Fibroblast of pulmonary artery (primary cell): ENCODE measurements at regions not wholly inside any gene's neighbourhood (a gene's known extent, or its start where the extent isn't known, plus 50 kb on each side); places are given as distances from the start of the nearest gene placed in this dataset.

Experiments
- DNase-seq: peaks from one replicate; pipeline ENCODE4 v3.0.0-alpha.2; 2010; ENCODE audit warnings: low read depth
- H3K4me3 ChIP-seq: replicated peaks from 2 replicates; pipeline ENCODE4 v1.5.1; 2011; ENCODE audit warnings: low read depth, mild to moderate bottlenecking, control low read depth, low read length, moderate library complexity
- CTCF ChIP-seq: IDR thresholded peaks from 2 replicates; pipeline ENCODE4 v1.5.1; 2011; ENCODE audit warnings: mild to moderate bottlenecking, control low read depth, low read length, inconsistent platforms; ENCODE audit errors: missing control alignments

DNA sequence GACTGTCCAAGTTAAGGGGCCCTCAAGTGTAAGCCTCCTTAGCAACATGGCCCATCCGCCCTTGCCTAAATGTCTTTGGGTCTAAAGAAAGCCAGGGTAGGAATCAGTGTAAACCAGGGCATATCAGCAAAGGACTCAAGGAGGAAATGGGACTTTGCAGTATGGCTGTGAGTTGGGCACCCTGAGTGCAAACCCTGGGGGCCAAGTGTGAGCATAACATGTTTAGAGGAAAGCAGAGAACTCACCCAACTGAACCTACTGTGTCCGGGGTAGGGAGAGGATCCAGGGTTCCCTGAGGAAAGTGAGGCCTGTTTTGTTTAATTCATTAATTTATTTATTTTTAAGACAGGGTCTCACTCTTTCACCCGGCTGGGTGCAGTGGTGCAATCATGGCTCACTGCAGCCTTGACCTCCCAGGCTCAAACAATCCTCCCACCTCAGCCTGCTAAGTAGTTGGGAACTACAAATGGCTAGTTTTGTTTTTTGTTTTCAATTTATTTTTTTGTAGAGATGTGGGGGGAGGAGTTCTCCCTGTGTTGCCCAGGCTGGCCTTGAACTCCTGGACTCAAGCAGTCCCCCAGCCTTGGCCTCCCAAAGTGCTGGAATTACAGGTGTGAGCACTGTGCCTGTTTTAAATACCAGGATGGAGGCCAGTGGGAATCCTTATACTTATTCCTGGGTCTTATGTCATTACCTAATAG lies 51.0 kb upstream of the ACTR3 start:
- TF ChIP-seq CTCF: no peak
- DNase-seq: no peak
- H3K4me3 ChIP-seq: no peak overlapping the region

DNA sequence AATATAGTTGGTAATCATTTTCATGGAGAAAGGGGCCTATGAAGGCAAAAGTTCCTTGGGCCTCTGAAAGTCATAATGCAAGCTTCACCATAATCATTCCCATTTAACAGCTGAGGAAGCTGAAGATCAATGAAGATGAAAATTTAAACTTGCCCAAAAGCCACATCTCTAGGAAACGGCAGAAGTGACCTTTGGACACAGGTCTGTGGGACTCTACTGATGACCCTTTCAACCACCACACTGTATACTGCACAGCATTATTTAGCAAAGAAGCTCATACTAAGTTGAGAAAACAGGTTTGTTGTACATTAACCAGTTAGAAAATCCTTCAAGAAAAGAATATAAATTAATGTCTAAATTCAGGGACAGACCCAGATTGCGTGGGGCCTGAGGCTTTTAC lies 51.6 kb upstream of the ACTR3 start:
- no peak overlapping the region for H3K4me3 ChIP-seq
- no peak for DNase-seq
- no peak for TF ChIP-seq CTCF

- DNase-seq: no peak
- H3K4me3 ChIP-seq: no peak overlapping the region
- no peak for TF ChIP-seq CTCF
These were observed 55.7 kb upstream of the ACTR3 start for GRCh38 chr2:113834051-113834730.

DNA sequence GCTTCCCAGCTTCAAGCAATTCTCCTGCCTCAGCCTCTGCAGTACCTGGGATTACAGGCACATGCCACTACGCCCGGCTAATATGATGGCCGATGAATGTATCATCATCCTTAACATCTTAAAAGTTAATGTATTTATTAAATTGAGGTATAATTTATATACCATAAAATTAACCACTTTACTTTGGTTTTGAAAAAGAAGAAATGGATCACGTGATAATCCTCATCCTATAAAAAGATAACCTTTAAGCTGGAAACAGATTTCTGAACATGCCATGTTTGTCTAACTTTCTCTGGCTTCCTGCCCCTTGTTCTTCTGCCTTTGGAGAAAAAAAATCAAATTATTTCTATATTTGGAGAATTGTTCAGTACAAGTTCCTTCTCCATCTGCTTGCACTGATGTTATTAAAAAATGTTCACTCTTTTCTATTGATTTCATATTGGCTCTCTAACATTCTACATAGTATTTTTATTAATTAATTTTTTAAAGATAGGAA lies 57.0 kb upstream of the ACTR3 start:
- TF ChIP-seq CTCF: no peak
- DNase-seq: no peak
- no peak overlapping the region for H3K4me3 ChIP-seq

GRCh38 chr2:113831161-113831560 lies 58.7 kb upstream of the ACTR3 start:
- peak; percentile 23 for DNase-seq
- no peak overlapping the region for H3K4me3 ChIP-seq
- TF ChIP-seq CTCF: no peak

GRCh38 chr2:113829761-113830160 lies 60.1 kb upstream of the ACTR3 start:
- no peak for DNase-seq
- TF ChIP-seq CTCF: no peak
- no peak overlapping the region for H3K4me3 ChIP-seq
